OCI-LY7 (cell line): ENCODE measurements at regions not wholly inside any gene's neighbourhood (a gene's known extent, or its start where the extent isn't known, plus 50 kb on each side); places are given as distances from the start of the nearest gene placed in this dataset.
A peak's percentile ranks its signal among the peaks of the same experiment; 100 is the strongest.

ENCODE experiments used
- BruUV-seq: library from RNA; stranded (reverse); fragments of 400-500 nt; replicated peaks from 2 replicates; lab custom pipeline; 2021; lab: Mats Ljungman, UMichigan
- CTCF ChIA-PET: fragments of 300-600 bp; sonication (Branson Sonifier 250); formaldehyde crosslinking; loops from one replicate; lab custom pipeline; 2022; ENCODE audit warnings: antibody characterized with exemption; ENCODE audit not compliant: unreplicated experiment; lab: Charles Lee
- POLR2A ChIA-PET: fragments of 300-600 bp; sonication (Branson Sonifier 250); formaldehyde crosslinking; loops from one replicate; lab custom pipeline; 2022; ENCODE audit warnings: antibody characterized with exemption; lab: Charles Lee
- DNase-seq: peaks from one replicate; pipeline ENCODE4 v3.0.0-alpha.2; 2015; ENCODE audit warnings: low spot score
- H2AFZ ChIP-seq: fragments of 200-600 bp; sonication (generic), shearing (Covaris generic); 2 replicates; pipeline ENCODE4 v1.6.1; 2014; ENCODE audit warnings: mild to moderate bottlenecking, antibody characterized with exemption, low read length, moderate library complexity
- H3K27ac ChIP-seq: fragments of 200-600 bp; sonication (generic); 2 replicates; pipeline ENCODE4 v1.5.1; 2014; ENCODE audit warnings: mixed run types, low read depth, mild to moderate bottlenecking, moderate library complexity, low read length, inconsistent platforms; ENCODE audit not compliant: poor library complexity, severe bottlenecking
- H3K36me3 ChIP-seq: fragments of 200-600 bp; sonication (generic); 2 replicates; pipeline ENCODE4 v1.6.1; 2014; ENCODE audit warnings: mild to moderate bottlenecking, antibody characterized with exemption, low read length, moderate library complexity, mixed read lengths; ENCODE audit not compliant: insufficient read depth
- H3K4me1 ChIP-seq: fragments of 200-600 bp; sonication (generic); 2 replicates; pipeline ENCODE4 v1.5.1; 2014; ENCODE audit warnings: mild to moderate bottlenecking, low read length; ENCODE audit not compliant: insufficient read depth, poor library complexity, severe bottlenecking
- H3K4me2 ChIP-seq: fragments of 200-600 bp; sonication (generic); 2 replicates; pipeline ENCODE4 v1.6.1; 2014; ENCODE audit warnings: mild to moderate bottlenecking, low read length
- H3K4me3 ChIP-seq: fragments of 200-600 bp; sonication (generic); 2 replicates; pipeline ENCODE4 v1.5.1; 2014; ENCODE audit warnings: mild to moderate bottlenecking, low read depth, low read length; ENCODE audit not compliant: poor library complexity, severe bottlenecking
- H3K79me2 ChIP-seq: fragments of 200-600 bp; sonication (generic); 2 replicates; pipeline ENCODE4 v1.6.1; 2016; ENCODE audit warnings: low read depth, mild to moderate bottlenecking, low read length, moderate library complexity, mixed read lengths; ENCODE audit not compliant: insufficient read depth
- H3K9me2 ChIP-seq: fragments of 200-600 bp; sonication (generic); 2 replicates; pipeline ENCODE4 v1.6.1; 2016; ENCODE audit warnings: mild to moderate bottlenecking, low read length, mixed read lengths; ENCODE audit not compliant: insufficient read depth
- H3K9me3 ChIP-seq: fragments of 200-600 bp; sonication (generic); 2 replicates; pipeline ENCODE4 v1.6.1; 2014; ENCODE audit warnings: mild to moderate bottlenecking, mixed run types, low read length, mixed read lengths
- H4K20me1 ChIP-seq: fragments of 200-600 bp; sonication (generic); 2 replicates; pipeline ENCODE4 v1.6.1; 2014; ENCODE audit warnings: mild to moderate bottlenecking, antibody characterized with exemption, low read length, moderate library complexity, mixed read lengths; ENCODE audit not compliant: insufficient read depth
- EZH2phosphoT487 ChIP-seq: fragments of 200-600 bp; sonication (generic); IDR thresholded peaks from 2 replicates; pipeline ENCODE4 v1.6.1; 2018; ENCODE audit warnings: low read depth, borderline replicate concordance, mild to moderate bottlenecking, mixed run types, antibody characterized with exemption, low read length, moderate library complexity, mixed read lengths
- intact Hi-C: fragments of 100-400 bp; cut with micrococcal nuclease; formaldehyde crosslinking; loops from one replicate; pipeline ENCODE4 v1.10.0; 2022; ENCODE audit not compliant: unreplicated experiment
- TF ChIP-seq, protein P1 (sequence below): fragments of 200-600 bp; sonication (generic); conservative IDR thresholded peaks from 2 replicates; pipeline ENCODE4 v1.5.1; 2014; ENCODE audit warnings: mild to moderate bottlenecking, antibody characterized with exemption, low read length, moderate library complexity, mixed read lengths

- Histone ChIP-seq H2AFZ (no peak overlapping the region), H3K4me1 (peaks cover 42% of the 10 kb centered on the region), H3K4me2 (peak overlapping the region; percentile 98), H3K79me2 (peaks cover 25% of the 10 kb centered on the region; the same call in 1 of the 2 replicates), H3K9me2 (no peaks in the 10 kb centered on the region), H4K20me1 (no peaks in the 10 kb centered on the region), H3K36me3 (peaks cover 8% of the 10 kb centered on the region; the same call in 1 of the 2 replicates), H3K9me3 (no peaks in the 10 kb centered on the region), H3K27ac (no peak overlapping the region), H3K4me3 (no peak overlapping the region)
- ChIA-PET CTCF (no interaction called here), POLR2A (interaction anchor here (0.6 to 2.3 kb wide), 8 partner anchors 9 to 554 kb away, joined by 3 to 8 read pairs (median 6); no protein-coding TSS in a partner anchor)
- TF ChIP-seq, protein P1, sequence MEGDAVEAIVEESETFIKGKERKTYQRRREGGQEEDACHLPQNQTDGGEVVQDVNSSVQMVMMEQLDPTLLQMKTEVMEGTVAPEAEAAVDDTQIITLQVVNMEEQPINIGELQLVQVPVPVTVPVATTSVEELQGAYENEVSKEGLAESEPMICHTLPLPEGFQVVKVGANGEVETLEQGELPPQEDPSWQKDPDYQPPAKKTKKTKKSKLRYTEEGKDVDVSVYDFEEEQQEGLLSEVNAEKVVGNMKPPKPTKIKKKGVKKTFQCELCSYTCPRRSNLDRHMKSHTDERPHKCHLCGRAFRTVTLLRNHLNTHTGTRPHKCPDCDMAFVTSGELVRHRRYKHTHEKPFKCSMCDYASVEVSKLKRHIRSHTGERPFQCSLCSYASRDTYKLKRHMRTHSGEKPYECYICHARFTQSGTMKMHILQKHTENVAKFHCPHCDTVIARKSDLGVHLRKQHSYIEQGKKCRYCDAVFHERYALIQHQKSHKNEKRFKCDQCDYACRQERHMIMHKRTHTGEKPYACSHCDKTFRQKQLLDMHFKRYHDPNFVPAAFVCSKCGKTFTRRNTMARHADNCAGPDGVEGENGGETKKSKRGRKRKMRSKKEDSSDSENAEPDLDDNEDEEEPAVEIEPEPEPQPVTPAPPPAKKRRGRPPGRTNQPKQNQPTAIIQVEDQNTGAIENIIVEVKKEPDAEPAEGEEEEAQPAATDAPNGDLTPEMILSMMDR, result no peak
- no peak for TF ChIP-seq EZH2phosphoT487
- BruUV-seq, result no TSS peak
- intact Hi-C loops, result no loop called here
- DNase-seq, result no peak
Measured at GRCh38 chr7:130939321-130940095, 205.5 kb upstream of the KLF14 start.

DNA sequence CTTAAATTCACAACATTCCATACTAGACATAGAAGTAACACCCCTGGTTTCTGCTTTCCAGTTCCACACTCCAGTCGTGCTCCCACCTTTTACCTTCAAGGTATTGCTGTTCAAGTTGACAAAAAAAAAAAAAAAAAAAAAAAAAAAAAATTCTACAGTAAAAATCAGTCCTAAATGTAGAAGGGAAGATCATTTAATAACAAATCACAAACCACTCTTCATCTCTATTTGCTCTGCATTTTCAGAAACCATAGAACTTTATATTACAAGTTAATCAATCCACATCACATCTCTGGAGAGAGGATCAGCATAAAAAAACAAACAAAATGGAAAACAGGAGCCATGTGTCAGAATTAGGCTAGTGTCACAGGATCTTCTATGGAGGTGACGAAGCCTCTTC, 206.3 kb upstream of the KLF14 start:
- Histone ChIP-seq H3K79me2 (peaks cover 25% of the 10 kb centered on the region; the same call in 1 of the 2 replicates), H3K36me3 (peaks cover 11% of the 10 kb centered on the region; the same call in 1 of the 2 replicates), H4K20me1 (no peaks in the 10 kb centered on the region), H2AFZ (no peak overlapping the region), H3K4me1 (peaks cover 50% of the 10 kb centered on the region), H3K4me3 (peak overlapping the region; percentile 66), H3K27ac (no peak overlapping the region), H3K4me2 (peak overlapping the region; percentile 98), H3K9me2 (no peaks in the 10 kb centered on the region), H3K9me3 (no peaks in the 10 kb centered on the region)
- BruUV-seq, result no TSS peak
- CTCF ChIA-PET, result no interaction called here
- POLR2A ChIA-PET, result interaction anchor here (0.6 to 1.3 kb wide), 4 partner anchors 25 to 123 kb away, joined by 3 to 8 read pairs (median 5); no protein-coding TSS in a partner anchor
- intact Hi-C loops, result no loop called here
- TF ChIP-seq, protein P1, result no peak
- no peak for TF ChIP-seq EZH2phosphoT487
- no peak for DNase-seq
